ENCODE measurements at regions not wholly inside any gene's neighbourhood (a gene's known extent, or its start where the extent isn't known, plus 50 kb on each side); places are given as distances from the start of the nearest gene placed in this dataset.

- no peak overlapping the region for H2AFZ ChIP-seq (ENCODE audit: low read depth, low read length, poor library complexity, severe bottlenecking)
- BruUV-seq (replicated peaks) = no TSS peak
- no peaks in the 10 kb centered on the region for H3K27me3 ChIP-seq (ENCODE audit: insufficient read depth, low read length)
- H3K9me2 ChIP-seq (ENCODE audit: insufficient read depth) = no peaks in the 10 kb centered on the region
- H3K9me3 ChIP-seq (ENCODE audit: control insufficient read depth in 1 of 2, insufficient read depth in 1 of 2, low read depth in 1 of 2, low read length in 2 of 2) = peaks cover 0 to 16% of the 10 kb centered on the region in 2 experiments; a peak in 1 of 4 replicates
- RAD21 ChIA-PET (ENCODE audit: low non-redundant PET in 1 of 2, low total read pairs in 2 of 2, uncharacterized antibody in 2 of 2, unreplicated experiment in 2 of 2) = no interaction called here
- no peaks in the 10 kb centered on the region for H3K4me1 ChIP-seq (ENCODE audit: control insufficient read depth in 1 of 2, insufficient read depth in 2 of 2, low read length in 2 of 2)
- no peak overlapping the region for H3K27ac ChIP-seq (ENCODE audit: low read depth, low read length)
- no peaks in the 10 kb centered on the region for H4K20me1 ChIP-seq (ENCODE audit: insufficient read depth)
- no peak for DNase-seq (ENCODE audit: low read depth, low spot score)
- POLR2A ChIA-PET = no interaction called here
- H3K36me3 ChIP-seq (ENCODE audit: control insufficient read depth in 1 of 2, insufficient read depth in 2 of 2, low read length in 2 of 2) = no peaks in the 10 kb centered on the region
- CTCF ChIA-PET = no interaction called here
- TF ChIP-seq EZH2 (IDR thresholded peaks at IDR 0.05) (no peak), JUND (IDR thresholded peaks at IDR 0.05) (no peak), SP1 (IDR thresholded peaks at IDR 0.05; ENCODE audit: low read depth) (no peak), SIN3A (IDR thresholded peaks at IDR 0.05; ENCODE audit: low read depth) (no peak), RAD21 (IDR thresholded peaks at IDR 0.05; ENCODE audit: low read depth) (no peak), POLR2AphosphoS5 (IDR thresholded peaks at IDR 0.05; ENCODE audit: low read depth, low read length) (no peak), TCF7L2 (IDR thresholded peaks at IDR 0.05; ENCODE audit: borderline replicate concordance, extremely low read depth, insufficient read depth, insufficient read length) (no peak), CTCF (IDR thresholded peaks at IDR 0.05 in 2 of 3, conservative IDR thresholded peaks at IDR 0.05 in 1 of 3; ENCODE audit: borderline replicate concordance in 1 of 3, insufficient read depth in 1 of 3, low read depth in 2 of 3, low read length in 2 of 3) (no peak), ELF1 (IDR thresholded peaks at IDR 0.05; ENCODE audit: borderline replicate concordance, low read depth) (no peak), SRF (IDR thresholded peaks at IDR 0.05; ENCODE audit: low read depth) (no peak), EGR1 (IDR thresholded peaks at IDR 0.05; ENCODE audit: low read depth) (no peak), EZH2phosphoT487 (IDR thresholded peaks at IDR 0.05; ENCODE audit: borderline replicate concordance) (no peak)
- no peak overlapping the region for H3K4me2 ChIP-seq (ENCODE audit: low read length)
- intact Hi-C loops (cut with micrococcal nuclease) = no loop called here
- no peak overlapping the region for H3K9ac ChIP-seq (ENCODE audit: low read length)
- no peak overlapping the region for H3K4me3 ChIP-seq (replicated peaks in 1 of 2; ENCODE audit: low read depth in 1 of 2, low read length in 2 of 2)
- H3K79me2 ChIP-seq (ENCODE audit: insufficient read depth, low read length) = no peaks in the 10 kb centered on the region
- no peak for ATAC-seq
Measured at GRCh38 chr4:65046192-65047133, 623.8 kb downstream of the EPHA5 start.

All from HCT116 (cell line).